ENCODE measurements at regions not wholly inside any gene's neighbourhood (a gene's known extent, or its start where the extent isn't known, plus 50 kb on each side); places are given as distances from the start of the nearest gene placed in this dataset.

GRCh38 chr14:61177279-61178225 is 103.6 kb downstream of the TMEM30B start:
- no peak overlapping the region for H3K4me3 ChIP-seq

GRCh38 chr14:61176686-61177085 is 104.5 kb downstream of the TMEM30B start:
- H3K27ac ChIP-seq, result no peak overlapping the region
- H3K4me3 ChIP-seq, result no peak overlapping the region
- no peaks in the 10 kb centered on the region for H3K27me3 ChIP-seq
- H3K9ac ChIP-seq, result no peak overlapping the region
- H3K9me3 ChIP-seq (replicated peaks in 1 of 11), result peaks cover 0 to 21% (median 9%) of the 10 kb centered on the region in 11 experiments; a peak in 13 of 22 replicates
- TF ChIP-seq Cebpa-rat (IDR thresholded peaks at IDR 0.05), result no peak
- no peaks in the 10 kb centered on the region for H3K4me1 ChIP-seq
- H3K4me2 ChIP-seq, result no peak overlapping the region
- H3K36me3 ChIP-seq, result no peaks in the 10 kb centered on the region
- no peaks in the 10 kb centered on the region for H4K20me1 ChIP-seq

More at GRCh38 chr14:61177279-61178225, 103.6 kb downstream of the TMEM30B start:
- H3K4me1 ChIP-seq, result no peaks in the 10 kb centered on the region
- no peaks in the 10 kb centered on the region for H3K27me3 ChIP-seq
- H3K36me3 ChIP-seq, result no peaks in the 10 kb centered on the region
- no peaks in the 10 kb centered on the region for H4K20me1 ChIP-seq
- no peak for TF ChIP-seq Cebpa-rat (IDR thresholded peaks at IDR 0.05)
- no peak overlapping the region for H3K9ac ChIP-seq
- no peak overlapping the region for H3K27ac ChIP-seq
- peaks cover 0 to 14% (median 9%) of the 10 kb centered on the region in 11 experiments; a peak in 13 of 22 replicates for H3K9me3 ChIP-seq (replicated peaks in 1 of 11)
- no peak overlapping the region for H3K4me2 ChIP-seq

GRCh38 chr14:61174987-61175386 is 106.2 kb downstream of the TMEM30B start:
- no peaks in the 10 kb centered on the region for H3K36me3 ChIP-seq
- H3K9me3 ChIP-seq (replicated peaks in 1 of 11), result peaks cover 0 to 21% (median 9%) of the 10 kb centered on the region in 11 experiments; a peak in 13 of 22 replicates
- no peak overlapping the region for H3K27ac ChIP-seq
- H3K4me2 ChIP-seq, result no peak overlapping the region
- H3K4me1 ChIP-seq, result no peaks in the 10 kb centered on the region
- H3K9ac ChIP-seq, result no peak overlapping the region
- H3K27me3 ChIP-seq, result no peaks in the 10 kb centered on the region
- no peak for TF ChIP-seq Cebpa-rat (IDR thresholded peaks at IDR 0.05)
- H4K20me1 ChIP-seq, result no peaks in the 10 kb centered on the region
- H3K4me3 ChIP-seq, result no peak overlapping the region

DNA sequence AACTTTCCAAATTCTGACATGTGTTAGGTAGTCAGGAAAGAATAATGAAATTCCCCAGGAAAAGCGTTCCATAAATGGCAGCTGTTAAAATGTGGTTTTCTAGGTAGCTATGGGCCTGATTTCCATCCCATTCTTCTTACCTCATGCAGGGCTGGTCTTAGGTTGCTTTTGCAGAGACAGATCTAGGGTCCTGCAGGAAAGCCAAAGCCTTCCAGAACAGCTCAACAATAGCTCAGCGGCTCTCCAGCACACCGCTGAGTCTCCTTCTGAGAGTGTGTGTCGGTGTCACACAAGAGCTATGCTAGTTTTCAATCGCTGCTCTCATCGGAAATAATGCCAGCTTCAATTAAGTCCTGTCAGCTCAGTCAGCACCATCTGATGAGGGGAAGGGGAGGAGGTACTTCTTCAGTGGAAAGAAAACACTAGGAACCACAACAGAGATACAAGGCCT is 106.7 kb downstream of the TMEM30B start:
- Histone ChIP-seq H3K9ac (no peak overlapping the region), H4K20me1 (no peaks in the 10 kb centered on the region), H3K9me3 (replicated peaks in 1 of 11) (peaks cover 0 to 21% (median 9%) of the 10 kb centered on the region in 11 experiments; a peak in 13 of 22 replicates), H3K27ac (no peak overlapping the region), H3K4me3 (no peak overlapping the region), H3K27me3 (no peaks in the 10 kb centered on the region), H3K4me1 (no peaks in the 10 kb centered on the region), H3K36me3 (no peaks in the 10 kb centered on the region), H3K4me2 (no peak overlapping the region)
- TF ChIP-seq Cebpa-rat (IDR thresholded peaks at IDR 0.05), result no peak

GRCh38 chr14:61171727-61172126 is 109.4 kb downstream of the TMEM30B start:
- peaks cover 0 to 21% (median 9%) of the 10 kb centered on the region in 11 experiments; a peak in 13 of 22 replicates for H3K9me3 ChIP-seq (replicated peaks in 1 of 11)
- no peak overlapping the region for H3K4me2 ChIP-seq
- no peak overlapping the region for H3K9ac ChIP-seq
- no peak overlapping the region for H3K27ac ChIP-seq
- no peaks in the 10 kb centered on the region for H4K20me1 ChIP-seq
- H3K4me1 ChIP-seq, result no peaks in the 10 kb centered on the region
- no peak for TF ChIP-seq Cebpa-rat (IDR thresholded peaks at IDR 0.05)
- H3K27me3 ChIP-seq, result no peaks in the 10 kb centered on the region
- H3K4me3 ChIP-seq, result no peak overlapping the region
- H3K36me3 ChIP-seq, result no peaks in the 10 kb centered on the region

DNA sequence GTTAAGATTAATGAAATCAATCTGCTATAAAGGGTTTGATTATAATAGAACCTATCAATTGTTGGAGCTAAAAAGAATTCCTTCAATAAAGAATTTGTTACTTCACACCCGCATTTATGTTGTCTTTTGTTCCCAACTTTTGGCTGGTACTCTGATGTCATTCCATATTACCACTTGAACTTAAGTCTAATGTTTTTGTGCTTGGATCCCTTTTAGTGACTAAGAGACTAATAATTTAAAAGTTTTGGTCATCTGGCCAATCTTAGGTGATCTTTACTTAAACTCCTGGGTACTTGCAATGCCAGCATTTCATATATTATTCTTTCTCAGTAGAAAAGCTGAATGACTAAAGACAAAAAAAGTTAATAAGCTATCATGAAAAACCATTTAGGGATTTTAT is 113.0 kb downstream of the TMEM30B start:
- Histone ChIP-seq H3K9me3 (replicated peaks in 1 of 11) (peaks cover 0 to 24% (median 4%) of the 10 kb centered on the region in 11 experiments; a peak in 11 of 22 replicates), H3K4me3 (no peak overlapping the region), H3K4me2 (no peak overlapping the region), H3K27ac (no peak overlapping the region), H4K20me1 (no peaks in the 10 kb centered on the region), H3K36me3 (no peaks in the 10 kb centered on the region), H3K27me3 (no peaks in the 10 kb centered on the region), H3K4me1 (0 out of 20 replicates have a peak, but pooled peaks cover 0 to 6% (median 0%) of the 10 kb centered on the region in 10 experiments), H3K9ac (no peak overlapping the region)
- no peak for TF ChIP-seq Cebpa-rat (IDR thresholded peaks at IDR 0.05)

- Histone ChIP-seq H3K4me2 (no peak overlapping the region), H3K27ac (no peak overlapping the region), H3K4me1 (0 out of 20 replicates have a peak, but pooled peaks cover 0 to 6% (median 0%) of the 10 kb centered on the region in 10 experiments), H4K20me1 (no peaks in the 10 kb centered on the region), H3K27me3 (no peaks in the 10 kb centered on the region), H3K9ac (no peak overlapping the region), H3K9me3 (replicated peaks in 1 of 11) (peaks cover 0 to 20% (median 0%) of the 10 kb centered on the region in 11 experiments; a peak in 7 of 22 replicates), H3K4me3 (no peak overlapping the region), H3K36me3 (no peaks in the 10 kb centered on the region)
- TF ChIP-seq Cebpa-rat (IDR thresholded peaks at IDR 0.05), result no peak
These were observed 113.5 kb downstream of the TMEM30B start for GRCh38 chr14:61167642-61168041.

GRCh38 chr14:61160798-61161197 is 120.3 kb downstream of the TMEM30B start:
- Histone ChIP-seq H3K27ac (no peak overlapping the region), H4K20me1 (no peaks in the 10 kb centered on the region), H3K9me3 (replicated peaks in 1 of 11) (peaks cover 0 to 11% (median 0%) of the 10 kb centered on the region in 11 experiments; a peak in 3 of 22 replicates), H3K4me3 (no peak overlapping the region), H3K4me2 (no peak overlapping the region), H3K36me3 (no peaks in the 10 kb centered on the region), H3K4me1 (no peaks in the 10 kb centered on the region), H3K9ac (no peak overlapping the region), H3K27me3 (no peaks in the 10 kb centered on the region)
- TF ChIP-seq Cebpa-rat (IDR thresholded peaks at IDR 0.05), result no peak

DNA sequence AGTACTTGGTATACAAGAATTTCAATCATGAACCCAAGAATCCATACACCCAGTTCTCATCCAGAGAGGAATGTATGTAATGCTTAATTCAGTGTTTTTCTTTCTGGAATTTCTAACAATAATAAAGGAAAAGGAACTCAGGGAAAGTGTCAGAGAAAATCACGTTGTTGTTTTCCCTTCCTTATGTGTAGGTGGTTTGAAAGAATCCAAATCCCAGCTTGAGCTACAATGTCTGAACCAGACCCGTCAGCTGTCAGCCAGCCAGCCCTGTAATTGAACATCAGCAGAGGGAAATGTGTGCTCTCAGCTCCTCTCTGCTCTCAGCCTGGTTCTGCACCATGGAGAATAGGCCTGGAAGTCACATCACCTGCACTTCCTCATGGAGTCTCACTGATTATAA is 126.5 kb downstream of the TMEM30B start:
- Histone ChIP-seq H3K4me2 (no peak overlapping the region), H3K27me3 (no peaks in the 10 kb centered on the region), H4K20me1 (no peaks in the 10 kb centered on the region), H3K4me3 (no peak overlapping the region), H3K9me3 (replicated peaks in 1 of 11) (no peaks in the 10 kb centered on the region), H3K9ac (no peak overlapping the region), H3K27ac (no peak overlapping the region), H3K4me1 (peaks cover 0 to 9% (median 0%) of the 10 kb centered on the region in 10 experiments; a peak in 3 of 20 replicates), H3K36me3 (no peaks in the 10 kb centered on the region)
- no peak for TF ChIP-seq Cebpa-rat (IDR thresholded peaks at IDR 0.05)

Measured in BLaER1 treated with 17β-estradiol and CSF1 and Interleukin-3, amounts not matched to agents 10 nM and 100 nM (cell line).